HEK293 (cell line): ENCODE measurements at regions not wholly inside any gene's neighbourhood (a gene's known extent, or its start where the extent isn't known, plus 50 kb on each side); places are given as distances from the start of the nearest gene placed in this dataset.

Source experiments
- CTCF ChIA-PET: fragments of 350-600 bp; formaldehyde crosslinking; extraction: SDS; loops from one replicate; lab custom pipeline; 2021; ENCODE audit warnings: antibody characterized with exemption; lab: Yijun Ruan, JAX
- POLR2A ChIA-PET: fragments of 300-600 bp; formaldehyde crosslinking; extraction: SDS; loops from one replicate; lab custom pipeline; 2020; ENCODE audit warnings: antibody characterized with exemption, inconsistent platforms; lab: Yijun Ruan, JAX
- H3K27ac ChIP-seq: fragments of 200-500 bp; sonication (Bioruptor generic); 2 replicates; pipeline ENCODE4 v1.5.1; 2014; ENCODE audit warnings: low read depth, low read length, control low read depth, inconsistent platforms; ENCODE audit errors: extremely low read depth
- H3K36me3 ChIP-seq, 2 experiments: fragments of 200-500 bp in 1 of 2; sonication (Bioruptor generic) in 1 of 2; 1 replicate in 1 of 2; 2 replicates in 1 of 2; pipeline ENCODE4 v1.5.1; 2014 to 2017; ENCODE audit warnings: inconsistent platforms in 2 of 2, low read length in 2 of 2; ENCODE audit not compliant: control insufficient read depth in 2 of 2, insufficient read depth in 1 of 2
- H3K4me1 ChIP-seq: fragments of 200-500 bp; sonication (Bioruptor generic); 2 replicates; pipeline ENCODE4 v1.5.1; 2014; ENCODE audit warnings: mild to moderate bottlenecking, low read length, inconsistent platforms; ENCODE audit not compliant: control insufficient read depth, insufficient read depth
- H3K4me3 ChIP-seq: 2 replicates; pipeline ENCODE4 v1.5.1; 2011; ENCODE audit warnings: low read depth, mild to moderate bottlenecking, control low read depth, low read length, moderate library complexity
- H3K9me3 ChIP-seq: fragments of 200-500 bp; sonication (Bioruptor generic); 2 replicates; pipeline ENCODE4 v1.5.1; 2014; ENCODE audit warnings: low read depth, low read length, inconsistent platforms; ENCODE audit not compliant: control insufficient read depth, insufficient read depth
- GLI4 ChIP-seq: fragments of 450-650 bp; formaldehyde crosslinking; IDR thresholded peaks from 2 replicates; pipeline ENCODE4 v1.5.1; 2016; ENCODE audit warnings: missing biosample characterization, missing genetic modification characterization
- GLIS1 ChIP-seq: fragments of 450-650 bp; formaldehyde crosslinking; IDR thresholded peaks from 2 replicates; pipeline ENCODE4 v1.5.1; 2016; ENCODE audit warnings: missing biosample characterization, missing genetic modification characterization
- HOXD13 ChIP-seq: sonication (generic); formaldehyde crosslinking; IDR thresholded peaks from 2 replicates; pipeline ENCODE4 v1.8.0; 2022; ENCODE audit warnings: missing genetic modification reagents, borderline replicate concordance
- OSR2 ChIP-seq: fragments of 450-650 bp; formaldehyde crosslinking; IDR thresholded peaks from 2 replicates; pipeline ENCODE4 v1.5.1; 2016; ENCODE audit warnings: missing biosample characterization, missing genetic modification characterization
- OVOL3 ChIP-seq: fragments of 450-650 bp; formaldehyde crosslinking; IDR thresholded peaks from 2 replicates; pipeline ENCODE4 v1.5.1; 2016; ENCODE audit warnings: missing biosample characterization, missing genetic modification characterization
- SALL2 ChIP-seq: fragments of 450-650 bp; formaldehyde crosslinking; IDR thresholded peaks from 2 replicates; pipeline ENCODE4 v1.5.0; 2017; ENCODE audit warnings: missing biosample characterization, mild to moderate bottlenecking, missing genetic modification characterization, borderline replicate concordance
- YY1 ChIP-seq: fragments of 450-650 bp; formaldehyde crosslinking; IDR thresholded peaks from 2 replicates; pipeline ENCODE4 v1.5.1; 2018; ENCODE audit warnings: missing biosample characterization, missing genetic modification characterization
- ZBTB48 ChIP-seq: fragments of 450-650 bp; formaldehyde crosslinking; IDR thresholded peaks from 2 replicates; pipeline ENCODE4 v1.5.1; 2016; ENCODE audit warnings: missing biosample characterization, missing genetic modification characterization
- ZFP37 ChIP-seq: fragments of 450-650 bp; formaldehyde crosslinking; IDR thresholded peaks from 2 replicates; pipeline ENCODE4 v1.5.1; 2016; ENCODE audit warnings: missing biosample characterization, missing genetic modification characterization
- ZNF138 ChIP-seq: fragments of 450-650 bp; formaldehyde crosslinking; IDR thresholded peaks from 2 replicates; pipeline ENCODE4 v1.5.1; 2016; ENCODE audit warnings: missing biosample characterization, missing genetic modification characterization, borderline replicate concordance
- ZNF157 ChIP-seq: fragments of 450-650 bp; formaldehyde crosslinking; IDR thresholded peaks from 2 replicates; pipeline ENCODE4 v1.5.1; 2016; ENCODE audit warnings: missing biosample characterization, missing genetic modification characterization
- ZNF274 ChIP-seq, 2 experiments: fragments of 200-500 bp in 1 of 2; fragments of 450-650 bp in 1 of 2; sonication (Bioruptor generic) in 1 of 2; formaldehyde crosslinking in 1 of 2; IDR thresholded peaks; 2 replicates each; pipeline versions ENCODE4 v1.5.1 to v1.6.1; 2014 to 2016; ENCODE audit warnings: borderline replicate concordance in 1 of 2, inconsistent platforms in 1 of 2, low read length in 1 of 2, missing biosample characterization in 1 of 2, missing genetic modification characterization in 1 of 2
- ZNF350 ChIP-seq: fragments of 450-650 bp; formaldehyde crosslinking; IDR thresholded peaks from 2 replicates; pipeline ENCODE4 v1.5.0; 2017; ENCODE audit warnings: missing biosample characterization, mild to moderate bottlenecking, missing genetic modification characterization
- ZNF394 ChIP-seq: fragments of 450-650 bp; formaldehyde crosslinking; IDR thresholded peaks from 2 replicates; pipeline ENCODE4 v1.5.1; 2016; ENCODE audit warnings: missing biosample characterization, missing genetic modification characterization, mild to moderate bottlenecking, moderate library complexity, borderline replicate concordance
- ZNF433 ChIP-seq: fragments of 450-650 bp; formaldehyde crosslinking; IDR thresholded peaks from 2 replicates; pipeline ENCODE4 v1.5.1; 2016; ENCODE audit warnings: missing biosample characterization, missing genetic modification characterization, low read depth
- ZNF473 ChIP-seq: fragments of 450-650 bp; formaldehyde crosslinking; IDR thresholded peaks from 2 replicates; pipeline ENCODE4 v1.5.1; 2017; ENCODE audit warnings: missing biosample characterization, missing genetic modification characterization
- ZNF571 ChIP-seq: fragments of 450-650 bp; formaldehyde crosslinking; IDR thresholded peaks from 2 replicates; pipeline ENCODE4 v1.5.0; 2017; ENCODE audit warnings: missing biosample characterization, missing genetic modification characterization
- ZNF664 ChIP-seq: fragments of 450-650 bp; formaldehyde crosslinking; IDR thresholded peaks from 2 replicates; pipeline ENCODE4 v1.5.1; 2016; ENCODE audit warnings: missing biosample characterization, missing genetic modification characterization
- ZNF830 ChIP-seq: fragments of 450-650 bp; IDR thresholded peaks from 2 replicates; pipeline ENCODE4 v1.5.0; 2018; ENCODE audit warnings: missing biosample characterization, missing genetic modification characterization, low read depth, mild to moderate bottlenecking, moderate library complexity
- ZSCAN4 ChIP-seq: fragments of 450-650 bp; formaldehyde crosslinking; IDR thresholded peaks from 2 replicates; pipeline ENCODE4 v1.5.1; 2017; ENCODE audit warnings: missing biosample characterization, missing genetic modification characterization
- TF ChIP-seq, protein P1 (sequence below): fragments of 450-650 bp; formaldehyde crosslinking; IDR thresholded peaks from 2 replicates; pipeline ENCODE4 v1.5.1; 2016; ENCODE audit warnings: missing biosample characterization, missing genetic modification characterization
- TF ChIP-seq, protein P2 (sequence below): fragments of 450-650 bp; formaldehyde crosslinking; IDR thresholded peaks from 2 replicates; pipeline ENCODE4 v1.5.1; 2016; ENCODE audit warnings: missing biosample characterization, missing genetic modification characterization

DNA sequence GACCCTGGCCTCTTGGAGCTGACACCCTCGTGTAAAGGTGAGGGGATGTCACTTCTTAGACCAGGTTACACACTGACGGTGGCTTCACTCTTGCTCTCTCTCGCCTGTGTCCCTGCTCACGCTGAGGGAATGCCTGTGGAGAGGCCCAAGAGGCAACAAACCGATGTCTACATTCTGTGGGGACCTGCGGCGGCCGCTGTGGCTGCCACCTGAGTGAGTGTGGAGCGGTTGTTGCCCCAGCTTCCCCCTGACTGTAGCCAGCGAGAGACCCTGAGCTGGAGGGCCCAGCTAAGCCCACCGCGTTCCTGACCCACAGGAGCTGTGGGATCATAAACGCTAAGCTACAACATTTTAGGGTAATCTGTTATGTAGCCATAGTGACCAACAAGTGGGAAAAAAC lies 55.7 kb upstream of the ASAP2 start (continued):
- TF ChIP-seq ZNF433 (tag by site-specific recombination), result no peak
- no peak for TF ChIP-seq HOXD13
- TF ChIP-seq OVOL3, result no peak
- TF ChIP-seq ZNF350 (tag by site-specific recombination), result no peak

- no peaks in the 10 kb centered on the region for H3K4me1 ChIP-seq
- no peak for TF ChIP-seq ZFP37
- no peak for TF ChIP-seq ZNF664
- no peak for TF ChIP-seq YY1
- ChIA-PET POLR2A (interaction anchor here (1.1 kb wide), 1 partner anchor 273 kb away, joined by 3 read pairs; the partner anchor contains the start of genes CPSF3 and ITGB1BP1), CTCF (interaction anchor here (0.5 kb wide), 1 partner anchor 63 kb away, joined by 4 read pairs; no protein-coding TSS in a partner anchor)
- no peaks in the 10 kb centered on the region for H3K36me3 ChIP-seq
- H3K4me3 ChIP-seq, result no peak overlapping the region
- no peak overlapping the region for H3K27ac ChIP-seq
- H3K9me3 ChIP-seq, result no peaks in the 10 kb centered on the region
Measured at GRCh38 chr2:9150568-9150900, 56.1 kb upstream of the ASAP2 start.

GRCh38 chr2:9149726-9150567 lies 56.7 kb upstream of the ASAP2 start:
- no peaks in the 10 kb centered on the region for H3K4me1 ChIP-seq
- no peak for TF ChIP-seq ZNF571 (tag by site-specific recombination)
- no peak for TF ChIP-seq ZNF394
- TF ChIP-seq ZNF274 (IDR thresholded peaks at IDR 0.05; ENCODE audit: low read length), result no peak
- TF ChIP-seq ZNF274 (tag by site-specific recombination; IDR thresholded peaks at IDR 0.05; ENCODE audit: borderline replicate concordance), result no peak
- no peak for TF ChIP-seq ZSCAN4 (tag by site-specific recombination)
- TF ChIP-seq, protein P1, sequence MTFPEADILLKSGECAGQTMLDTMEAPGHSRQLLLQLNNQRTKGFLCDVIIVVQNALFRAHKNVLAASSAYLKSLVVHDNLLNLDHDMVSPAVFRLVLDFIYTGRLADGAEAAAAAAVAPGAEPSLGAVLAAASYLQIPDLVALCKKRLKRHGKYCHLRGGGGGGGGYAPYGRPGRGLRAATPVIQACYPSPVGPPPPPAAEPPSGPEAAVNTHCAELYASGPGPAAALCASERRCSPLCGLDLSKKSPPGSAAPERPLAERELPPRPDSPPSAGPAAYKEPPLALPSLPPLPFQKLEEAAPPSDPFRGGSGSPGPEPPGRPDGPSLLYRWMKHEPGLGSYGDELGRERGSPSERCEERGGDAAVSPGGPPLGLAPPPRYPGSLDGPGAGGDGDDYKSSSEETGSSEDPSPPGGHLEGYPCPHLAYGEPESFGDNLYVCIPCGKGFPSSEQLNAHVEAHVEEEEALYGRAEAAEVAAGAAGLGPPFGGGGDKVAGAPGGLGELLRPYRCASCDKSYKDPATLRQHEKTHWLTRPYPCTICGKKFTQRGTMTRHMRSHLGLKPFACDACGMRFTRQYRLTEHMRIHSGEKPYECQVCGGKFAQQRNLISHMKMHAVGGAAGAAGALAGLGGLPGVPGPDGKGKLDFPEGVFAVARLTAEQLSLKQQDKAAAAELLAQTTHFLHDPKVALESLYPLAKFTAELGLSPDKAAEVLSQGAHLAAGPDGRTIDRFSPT (tag by site-specific recombination), result no peak
- TF ChIP-seq, protein P2, sequence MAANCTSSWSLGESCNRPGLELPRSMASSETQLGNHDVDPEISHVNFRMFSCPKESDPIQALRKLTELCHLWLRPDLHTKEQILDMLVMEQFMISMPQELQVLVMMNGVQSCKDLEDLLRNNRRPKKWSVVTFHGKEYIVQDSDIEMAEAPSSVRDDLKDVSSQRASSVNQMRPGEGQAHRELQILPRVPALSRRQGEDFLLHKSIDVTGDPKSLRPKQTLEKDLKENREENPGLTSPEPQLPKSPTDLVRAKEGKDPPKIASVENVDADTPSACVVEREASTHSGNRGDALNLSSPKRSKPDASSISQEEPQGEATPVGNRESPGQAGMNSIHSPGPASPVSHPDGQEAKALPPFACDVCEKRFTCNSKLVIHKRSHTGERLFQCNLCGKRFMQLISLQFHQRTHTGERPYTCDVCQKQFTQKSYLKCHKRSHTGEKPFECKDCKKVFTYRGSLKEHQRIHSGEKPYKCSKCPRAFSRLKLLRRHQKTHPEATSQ (tag by site-specific recombination), result no peak
- TF ChIP-seq ZNF473, result no peak
- TF ChIP-seq ZNF433 (tag by site-specific recombination), result no peak
- TF ChIP-seq GLI4 (tag by site-specific recombination), result no peak
- TF ChIP-seq ZNF138 (tag by site-specific recombination), result no peak
- no peak for TF ChIP-seq ZBTB48
- TF ChIP-seq SALL2 (tag by site-specific recombination), result no peak
- TF ChIP-seq ZNF830 (tag by site-specific recombination), result no peak
- TF ChIP-seq OSR2 (tag by site-specific recombination), result no peak
- no peak for TF ChIP-seq GLIS1 (tag by site-specific recombination)
- no peak for TF ChIP-seq ZNF157 (tag by site-specific recombination)
- ChIA-PET POLR2A (interaction anchor here (1.1 kb wide), 1 partner anchor 273 kb away, joined by 3 read pairs; the partner anchor contains the start of genes CPSF3 and ITGB1BP1), CTCF (no interaction called here)
- no peak overlapping the region for H3K27ac ChIP-seq
- no peaks in the 10 kb centered on the region for H3K36me3 ChIP-seq
- H3K9me3 ChIP-seq, result no peaks in the 10 kb centered on the region
- H3K4me3 ChIP-seq, result no peak overlapping the region
